ENCODE measurements at regions not wholly inside any gene's neighbourhood (a gene's known extent, or its start where the extent isn't known, plus 50 kb on each side); places are given as distances from the start of the nearest gene placed in this dataset.

- DNase-seq (ENCODE audit: low read depth in 1 of 2, low spot score in 1 of 2) = no peak
- H3K27ac ChIP-seq (replicated peaks) = no peak overlapping the region
- no peak overlapping the region for H3K4me3 ChIP-seq (replicated peaks; ENCODE audit: insufficient read depth, low read length)
- H3K27me3 ChIP-seq (ENCODE audit: insufficient read depth, poor library complexity, severe bottlenecking) = no peaks in the 10 kb centered on the region
- TF ChIP-seq POLR2AphosphoS5 (IDR thresholded peaks at IDR 0.05; ENCODE audit: low read depth) (no peak), REST (IDR thresholded peaks at IDR 0.05; ENCODE audit: insufficient replicate concordance, low read depth) (no peak), SPI1 (IDR thresholded peaks at IDR 0.05; ENCODE audit: borderline replicate concordance, low read depth) (no peak), CTCF (IDR thresholded peaks at IDR 0.05; ENCODE audit: insufficient read depth, low read length) (no peak), GABPA (IDR thresholded peaks at IDR 0.05; ENCODE audit: low read depth) (no peak)
These were observed 510.5 kb upstream of the AKR1E2 start for GRCh38 chr10:4315551-4315950.

- no peak overlapping the region for H3K4me3 ChIP-seq (replicated peaks; ENCODE audit: insufficient read depth, low read length)
- TF ChIP-seq CTCF (IDR thresholded peaks at IDR 0.05; ENCODE audit: insufficient read depth, low read length) = no peak
- no peak for TF ChIP-seq SPI1 (IDR thresholded peaks at IDR 0.05; ENCODE audit: borderline replicate concordance, low read depth)
- TF ChIP-seq GABPA (IDR thresholded peaks at IDR 0.05; ENCODE audit: low read depth) = no peak
- no peak for TF ChIP-seq POLR2AphosphoS5 (IDR thresholded peaks at IDR 0.05; ENCODE audit: low read depth)
- DNase-seq (ENCODE audit: low read depth in 1 of 2, low spot score in 1 of 2) = no peak
- no peaks in the 10 kb centered on the region for H3K27me3 ChIP-seq (ENCODE audit: insufficient read depth, poor library complexity, severe bottlenecking)
- H3K27ac ChIP-seq (replicated peaks) = no peak overlapping the region
These were observed 513.0 kb upstream of the AKR1E2 start for GRCh38 chr10:4313051-4313450.

GRCh38 chr10:4312051-4312835 lies 513.8 kb upstream of the AKR1E2 start:
- Histone ChIP-seq H3K4me3 (replicated peaks; ENCODE audit: insufficient read depth, low read length) (no peak overlapping the region), H3K27me3 (ENCODE audit: insufficient read depth, poor library complexity, severe bottlenecking) (no peaks in the 10 kb centered on the region), H3K27ac (replicated peaks) (no peak overlapping the region)
- no peak for DNase-seq (ENCODE audit: low read depth in 1 of 2, low spot score in 1 of 2)
- TF ChIP-seq GABPA (IDR thresholded peaks at IDR 0.05; ENCODE audit: low read depth) = no peak
- TF ChIP-seq CTCF (IDR thresholded peaks at IDR 0.05; ENCODE audit: insufficient read depth, low read length) = no peak
- no peak for TF ChIP-seq REST (IDR thresholded peaks at IDR 0.05; ENCODE audit: insufficient replicate concordance, low read depth)
- no peak for TF ChIP-seq POLR2AphosphoS5 (IDR thresholded peaks at IDR 0.05; ENCODE audit: low read depth)
- no peak for TF ChIP-seq SPI1 (IDR thresholded peaks at IDR 0.05; ENCODE audit: borderline replicate concordance, low read depth)
